ENCODE measurements at regions not wholly inside any gene's neighbourhood (a gene's known extent, or its start where the extent isn't known, plus 50 kb on each side); places are given as distances from the start of the nearest gene placed in this dataset.

DNA sequence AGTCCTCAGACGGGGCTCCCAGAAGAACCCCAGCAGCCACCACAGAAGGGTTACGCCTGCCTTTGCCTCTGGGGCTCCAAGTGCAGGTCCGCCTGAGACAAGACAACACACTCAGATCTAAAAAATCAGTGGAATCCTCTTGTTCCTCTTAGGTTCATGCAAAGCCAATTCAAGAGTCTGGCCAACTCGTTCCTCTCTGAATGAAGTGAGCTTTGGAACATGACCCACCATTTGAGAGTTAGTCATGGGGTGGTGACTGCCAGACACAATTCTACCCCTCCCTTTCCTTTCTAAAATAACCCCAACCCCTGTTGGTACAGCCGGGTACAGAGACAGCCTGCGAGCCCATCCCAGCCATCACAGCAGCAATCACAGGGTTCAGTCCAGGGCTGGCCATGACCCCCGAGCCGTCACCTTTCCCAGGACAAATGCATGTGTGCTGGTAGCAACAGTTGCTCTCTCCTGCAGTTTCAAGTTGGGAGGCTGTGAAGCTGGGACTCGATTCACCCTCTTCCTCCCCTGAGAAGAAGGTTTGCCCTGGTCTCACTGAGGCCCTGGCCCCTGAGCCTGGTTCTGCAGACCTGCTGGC is 183.1 kb upstream of the SH3BP4 start:
- DNase-seq (ENCODE audit: low read depth), result no peak

GRCh38 chr2:234765279-234765678 is 186.5 kb upstream of the SH3BP4 start:
- DNase-seq (ENCODE audit: low read depth), result no peak

DNA sequence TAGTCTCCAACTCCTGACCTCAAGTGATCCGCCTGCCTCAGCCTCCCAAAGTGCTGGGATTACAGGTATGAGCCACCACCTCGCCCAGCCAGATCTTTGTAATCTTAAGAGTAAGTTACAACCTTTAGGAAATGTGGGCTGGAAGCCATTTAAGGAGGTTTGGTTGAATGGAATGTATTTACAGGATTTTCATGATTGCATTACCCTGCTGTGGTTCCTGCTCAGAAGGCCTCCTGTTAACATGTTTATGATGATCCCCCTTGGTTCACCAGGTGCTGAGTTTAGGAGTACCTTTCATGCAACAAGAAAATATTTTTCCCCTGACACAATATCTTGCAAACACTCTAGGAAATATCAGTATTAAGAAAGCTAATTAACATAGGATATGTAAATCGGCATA is 187.4 kb upstream of the SH3BP4 start:
- no peak for DNase-seq (ENCODE audit: low read depth)

- DNase-seq (ENCODE audit: low read depth), result peak; percentile 51
Observed at GRCh38 chr2:234763002-234763873, 188.6 kb upstream of the SH3BP4 start.

GRCh38 chr2:234761910-234762309 is 189.9 kb upstream of the SH3BP4 start:
- no peak for DNase-seq (ENCODE audit: low read depth)

DNA sequence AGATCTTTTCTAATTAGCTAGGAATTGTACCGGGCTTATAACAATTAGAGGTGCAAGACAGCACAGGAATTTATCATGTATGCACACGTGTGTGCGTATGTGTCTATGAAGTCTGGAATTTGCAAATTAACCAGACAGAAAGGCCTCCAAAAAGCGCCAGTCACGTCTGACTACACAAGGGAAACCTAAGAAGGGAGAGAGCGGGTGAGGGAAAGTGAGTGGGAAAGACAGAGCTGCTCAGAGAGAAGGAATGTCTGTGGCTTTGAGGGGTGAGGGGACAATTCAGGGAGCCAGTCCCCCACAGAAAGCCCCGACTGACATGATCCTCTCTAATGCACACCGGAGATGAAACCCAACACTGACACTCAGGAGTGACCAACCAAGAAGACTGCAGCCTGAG is 197.7 kb upstream of the SH3BP4 start:
- DNase-seq (ENCODE audit: low read depth), result peak; percentile 73

- DNase-seq (ENCODE audit: low read depth), result no peak
Observed at GRCh38 chr2:234753701-234754100, 198.1 kb upstream of the SH3BP4 start.

DNA sequence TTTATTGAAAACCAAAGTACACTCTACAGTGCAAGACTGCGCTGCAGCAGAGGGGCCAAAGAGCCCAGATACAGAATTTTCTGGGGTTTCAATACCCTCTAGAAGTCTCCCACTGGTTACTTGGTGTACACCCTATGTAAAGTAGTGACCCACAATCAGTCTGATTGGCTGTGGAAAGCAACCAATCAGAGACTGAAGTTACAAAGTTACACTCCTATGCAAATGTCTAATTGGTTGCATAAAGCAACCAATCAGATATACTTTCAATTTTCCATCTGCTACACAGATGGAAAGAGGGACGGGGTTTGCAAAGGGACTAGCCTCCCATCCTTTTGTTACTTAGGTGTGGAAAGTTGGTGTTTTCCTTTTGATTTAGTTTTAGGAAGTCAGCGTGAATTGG is 198.9 kb upstream of the SH3BP4 start:
- no peak for DNase-seq (ENCODE audit: low read depth)

DNA sequence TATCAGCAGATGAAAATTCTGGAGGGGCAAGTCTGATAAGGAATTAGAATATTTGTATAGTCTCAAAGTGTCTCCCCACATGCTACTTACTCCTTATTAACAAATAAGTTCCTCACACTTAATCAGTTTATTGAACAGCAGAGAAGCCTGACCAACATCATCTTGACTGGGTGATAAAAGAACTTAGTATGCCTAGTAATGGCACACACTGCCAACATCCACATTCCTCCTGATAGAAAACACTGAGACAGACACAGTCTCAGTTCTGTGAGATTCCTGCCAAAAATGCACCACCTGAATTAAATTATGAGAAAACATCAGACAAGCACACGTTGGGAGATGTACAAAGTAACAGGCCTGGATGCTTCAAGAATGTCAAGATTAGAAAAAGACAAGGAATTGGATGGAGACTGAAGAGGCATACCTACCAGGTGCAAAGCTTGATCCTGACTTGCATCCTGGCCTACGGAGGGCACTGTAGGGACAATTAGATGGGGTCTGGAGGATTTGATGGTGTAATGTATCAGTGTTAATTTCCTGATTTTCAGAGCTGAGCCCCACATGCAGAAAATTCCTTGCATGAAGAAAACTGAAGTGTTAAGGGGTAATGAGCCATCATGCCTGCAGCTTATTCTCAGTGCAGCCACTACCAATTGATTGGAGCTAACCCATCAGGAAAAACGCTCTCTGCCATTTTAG is 200.4 kb upstream of the SH3BP4 start:
- DNase-seq (ENCODE audit: low read depth), result no peak

DNA sequence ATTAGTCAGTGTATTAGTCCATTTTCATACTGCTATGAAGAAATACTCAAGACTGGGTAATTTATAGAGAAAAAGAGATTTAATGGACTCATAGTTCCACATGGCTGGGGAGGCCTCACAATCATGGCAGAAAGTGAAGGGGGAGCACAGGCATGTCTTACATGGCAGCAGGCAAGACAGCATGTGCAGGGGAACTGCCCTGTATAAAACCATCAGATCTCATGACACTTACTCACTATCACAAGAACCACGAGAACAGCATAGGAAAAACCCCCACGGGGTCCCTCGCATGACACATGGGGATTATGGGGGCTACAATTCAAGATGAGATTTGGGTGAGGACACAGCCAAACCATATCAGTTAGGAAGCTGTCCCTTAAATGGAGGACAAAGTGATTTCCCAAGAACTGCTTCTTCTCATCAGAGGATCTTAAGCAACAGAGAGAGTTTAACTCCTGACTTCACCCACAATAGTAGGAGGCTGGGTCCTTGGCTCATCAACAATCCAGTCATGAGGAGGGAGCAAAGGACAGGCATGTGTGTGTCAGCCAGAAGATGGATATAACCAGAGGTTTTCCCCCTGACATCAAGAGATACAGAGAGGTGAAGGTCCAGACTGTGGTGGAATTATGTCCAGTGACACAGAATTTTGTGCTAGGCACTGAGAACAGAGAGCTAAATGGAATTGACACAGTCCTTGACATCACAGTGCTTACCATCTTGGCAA is 203.8 kb upstream of the SH3BP4 start:
- no peak for DNase-seq (ENCODE audit: low read depth)

DNA sequence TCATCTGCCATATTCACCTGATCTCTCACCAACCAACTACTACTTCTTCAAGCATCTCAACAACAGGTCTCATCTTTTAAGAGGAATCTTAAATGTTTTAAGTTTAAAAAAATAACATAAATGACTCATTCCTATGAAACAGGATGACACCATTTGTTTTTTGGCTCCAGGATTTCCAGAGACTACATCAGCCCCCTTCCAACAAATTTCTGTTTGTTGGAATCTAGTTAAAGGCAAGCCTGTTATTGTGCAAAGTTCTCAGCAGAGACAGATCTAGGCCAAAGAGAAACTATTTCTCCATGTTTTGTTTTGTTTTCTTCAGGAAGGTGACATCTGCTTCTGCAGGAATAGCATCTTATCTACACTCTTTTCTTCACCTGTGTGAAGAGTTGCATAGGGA is 204.8 kb upstream of the SH3BP4 start:
- no peak for DNase-seq (ENCODE audit: low read depth)

DNA sequence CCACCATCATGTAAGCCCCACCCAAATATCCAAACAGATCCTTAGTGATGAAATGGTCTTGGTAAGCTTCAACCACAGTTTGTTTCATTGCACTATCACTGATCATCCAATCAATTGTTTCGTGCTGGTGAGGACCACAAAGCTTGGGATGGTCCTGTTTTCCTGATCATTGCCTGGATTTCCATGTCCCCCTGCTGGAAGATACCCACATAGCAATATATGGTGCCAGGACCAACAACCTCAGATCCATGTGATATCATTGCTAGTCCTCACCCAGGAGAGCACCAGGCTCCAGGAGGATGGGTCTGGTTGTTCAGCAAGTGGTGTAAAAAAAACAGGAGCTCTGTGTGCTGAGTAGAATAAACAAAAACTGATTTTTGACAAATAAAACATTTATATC is 206.5 kb upstream of the SH3BP4 start:
- DNase-seq (ENCODE audit: low read depth), result no peak

DNA sequence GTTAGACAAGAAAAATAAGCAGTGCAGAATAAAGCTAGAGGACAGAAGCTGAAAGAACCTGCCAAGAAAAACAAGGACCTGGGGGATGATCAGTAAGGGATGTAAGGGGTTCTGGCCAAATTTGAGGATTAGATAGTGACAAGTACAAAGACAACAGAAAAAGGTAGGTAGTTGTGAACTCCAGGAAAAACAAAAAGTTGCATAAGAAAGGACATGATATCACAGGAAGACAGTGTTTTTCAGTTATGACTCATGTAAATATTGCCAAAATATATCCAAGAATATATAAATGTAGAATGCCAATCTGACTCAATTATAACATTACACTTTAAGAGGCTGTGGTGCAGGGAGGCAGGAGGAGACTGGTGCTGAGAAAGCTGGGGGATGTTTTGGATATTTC is 209.8 kb upstream of the SH3BP4 start:
- no peak for DNase-seq (ENCODE audit: low read depth)

DNA sequence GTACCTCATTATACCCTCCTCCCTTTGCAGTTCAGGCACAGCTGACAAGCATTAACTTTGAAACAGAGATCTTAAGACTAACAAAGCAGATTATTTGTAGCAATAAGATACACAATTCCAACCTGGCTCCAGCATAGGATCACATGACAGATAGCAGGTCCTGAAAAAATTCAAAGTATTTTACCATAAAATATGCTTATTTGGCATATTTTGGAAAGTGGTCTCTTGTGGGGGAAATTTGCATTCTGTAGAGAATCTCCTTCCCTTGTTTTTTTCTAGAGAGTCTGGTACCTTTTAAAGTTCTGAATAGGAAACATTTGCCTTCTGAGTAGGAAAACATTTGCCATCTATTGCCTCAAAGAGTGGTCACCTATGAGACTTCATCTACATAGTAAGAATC is 212.8 kb upstream of the SH3BP4 start:
- DNase-seq (ENCODE audit: low read depth), result no peak

DNA sequence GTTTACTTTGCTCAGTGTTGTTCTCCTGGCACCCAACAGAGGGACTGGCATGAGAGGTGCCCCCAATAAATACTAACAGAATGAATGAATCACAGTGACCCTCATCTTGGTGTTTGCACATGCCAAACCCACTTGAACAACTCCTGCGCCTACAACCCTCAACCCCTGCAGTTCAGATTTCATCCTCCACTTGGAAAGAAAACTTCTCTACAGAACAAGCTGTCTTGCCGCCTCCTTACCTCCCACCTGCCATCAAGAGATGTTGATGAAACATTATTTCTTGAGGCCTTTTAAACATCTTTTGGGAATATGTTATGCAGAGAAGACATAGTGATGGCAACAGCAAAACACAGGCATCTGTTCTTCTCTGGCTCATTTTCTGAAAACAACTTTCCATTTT is 216.0 kb upstream of the SH3BP4 start:
- no peak for DNase-seq (ENCODE audit: low read depth)

DNA sequence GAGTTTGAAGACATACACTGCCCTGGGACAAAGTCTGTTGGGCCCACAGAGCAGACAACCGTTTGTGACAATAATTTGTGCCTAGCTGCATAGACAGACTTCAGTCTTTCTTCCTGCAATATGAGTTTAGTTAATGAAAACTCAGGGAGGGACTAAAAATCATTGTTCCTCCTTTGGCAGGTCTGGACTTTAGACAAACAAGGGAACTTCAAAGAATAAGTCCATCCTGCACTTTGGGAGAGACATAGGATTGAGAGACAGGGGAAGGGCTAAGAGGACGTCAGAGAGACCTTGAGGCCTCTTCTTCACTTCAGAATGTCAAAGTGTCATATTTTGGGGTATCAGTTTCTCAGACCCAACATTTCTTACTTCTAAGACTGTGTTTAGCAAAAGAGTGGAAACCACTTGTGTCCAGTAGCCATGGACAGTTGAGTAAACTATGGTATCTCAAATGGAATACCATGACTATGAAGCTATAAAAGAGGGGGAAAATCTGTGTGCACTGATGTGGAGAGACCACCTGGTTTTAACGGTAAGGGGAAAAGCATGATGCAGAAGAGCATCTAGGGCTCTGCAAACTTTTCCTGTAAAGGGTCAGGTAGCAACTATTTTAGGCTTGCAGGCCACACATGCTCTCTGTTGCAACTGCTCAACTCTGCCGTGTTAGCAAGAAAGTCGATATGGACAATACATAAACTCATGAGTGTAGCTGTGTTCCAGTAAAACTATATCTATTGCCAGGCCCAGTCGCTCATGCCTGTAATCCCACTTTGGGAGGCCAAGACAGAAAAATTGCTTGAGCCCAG is 217.8 kb upstream of the SH3BP4 start:
- DNase-seq (ENCODE audit: low read depth), result no peak

- no peak for DNase-seq (ENCODE audit: low read depth)
Observed at GRCh38 chr2:234733093-234733489, 218.7 kb upstream of the SH3BP4 start.

GRCh38 chr2:234732404-234733092 is 219.3 kb upstream of the SH3BP4 start:
- DNase-seq (ENCODE audit: low read depth), result no peak

- no peak for DNase-seq (ENCODE audit: low read depth)
Observed at GRCh38 chr2:234731236-234731635, 220.6 kb upstream of the SH3BP4 start.

DNA sequence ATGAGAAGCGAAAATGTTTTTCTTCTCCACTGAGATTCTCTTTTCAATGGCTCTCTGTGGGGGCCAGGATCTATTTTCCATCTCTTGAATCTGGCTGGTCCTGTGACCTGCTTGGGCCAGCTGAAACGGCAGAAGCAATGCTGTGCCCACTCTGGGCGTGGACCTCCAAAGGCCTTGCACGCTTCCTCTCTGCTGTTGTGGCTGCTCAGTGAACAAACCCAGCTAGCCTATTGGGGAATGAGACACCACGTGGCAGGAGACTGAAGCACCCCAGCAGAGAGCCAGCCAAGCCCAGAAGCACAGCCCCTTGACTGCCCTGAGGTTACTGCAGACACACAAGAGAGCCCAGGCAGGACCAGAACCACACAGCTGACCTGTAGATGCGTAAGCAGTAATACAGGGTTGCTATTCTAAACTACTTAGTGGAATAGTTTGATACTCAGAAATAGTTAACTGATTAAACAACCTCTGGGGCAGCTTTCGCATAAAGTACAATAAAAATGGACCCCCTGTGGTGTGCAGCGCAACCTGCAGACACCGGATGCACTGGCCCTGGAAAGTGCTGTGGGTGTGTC is 221.7 kb upstream of the SH3BP4 start:
- DNase-seq (ENCODE audit: low read depth), result no peak
